Activated effector memory CD4-positive, alpha-beta T cell treated with anti-CD3 and anti-CD28 coated beads, Interleukin-2, amount 50 U/mL, for 16 hours (primary cell): ENCODE measurements at regions not wholly inside any gene's neighbourhood (a gene's known extent, or its start where the extent isn't known, plus 50 kb on each side); places are given as distances from the start of the nearest gene placed in this dataset.
"Not testable (repeated sequence)": the region's sequence is repeated elsewhere in the genome, so short reads cannot be mapped to it uniquely, and the experiment has no call there.

ENCODE experiments used
- DNase-seq: peaks from one replicate; pipeline ENCODE4 v3.0.0-alpha.2; 2020

- not testable (repeated sequence) for DNase-seq
These were observed 88.9 kb upstream of the TPTE start for GRCh38 chr21:10432456-10432855.

GRCh38 chr21:10437977-10438376 is 83.4 kb upstream of the TPTE start:
- DNase-seq: not testable (repeated sequence)

GRCh38 chr21:10440639-10441038 is 80.7 kb upstream of the TPTE start:
- DNase-seq: not testable (repeated sequence)

- DNase-seq: not testable (repeated sequence)
These were observed 79.4 kb upstream of the TPTE start for GRCh38 chr21:10442018-10442417.

- not testable (repeated sequence) for DNase-seq
These were observed 75.7 kb upstream of the TPTE start for GRCh38 chr21:10445685-10446084.

- DNase-seq: not testable (repeated sequence)
These were observed 71.9 kb upstream of the TPTE start for GRCh38 chr21:10449451-10449850.

GRCh38 chr21:10451274-10451673 is 70.1 kb upstream of the TPTE start:
- DNase-seq: not testable (repeated sequence)

- not testable (repeated sequence) for DNase-seq
These were observed 63.6 kb upstream of the TPTE start for GRCh38 chr21:10457765-10458164.

GRCh38 chr21:10460957-10461356 is 60.4 kb upstream of the TPTE start:
- not testable (repeated sequence) for DNase-seq

GRCh38 chr21:10461445-10461844 is 59.9 kb upstream of the TPTE start:
- not testable (repeated sequence) for DNase-seq

GRCh38 chr21:10463156-10463555 is 58.2 kb upstream of the TPTE start:
- DNase-seq: no peak

GRCh38 chr21:10464975-10465374 is 56.4 kb upstream of the TPTE start:
- no peak for DNase-seq

GRCh38 chr21:10465524-10466110 is 55.8 kb upstream of the TPTE start:
- DNase-seq: peak; percentile 64

- no peak for DNase-seq
These were observed 55.2 kb upstream of the TPTE start for GRCh38 chr21:10466200-10466599.
